DND-41 (cell line): ENCODE measurements at regions not wholly inside any gene's neighbourhood (a gene's known extent, or its start where the extent isn't known, plus 50 kb on each side); places are given as distances from the start of the nearest gene placed in this dataset.

Source experiments
- EZH2 ChIP-seq: IDR thresholded peaks from 3 replicates; pipeline ENCODE4 v1.6.1; 2012; ENCODE audit warnings: borderline replicate concordance, low read depth, mild to moderate bottlenecking, moderate library complexity, low read length, inconsistent platforms; ENCODE audit not compliant: severe bottlenecking
- TF ChIP-seq, protein P1 (sequence below): IDR thresholded peaks from 2 replicates; pipeline ENCODE4 v1.5.1; 2012; ENCODE audit warnings: borderline replicate concordance, low read length, moderate library complexity, mild to moderate bottlenecking; ENCODE audit not compliant: poor library complexity, severe bottlenecking; ENCODE audit errors: extremely low read depth

DNA sequence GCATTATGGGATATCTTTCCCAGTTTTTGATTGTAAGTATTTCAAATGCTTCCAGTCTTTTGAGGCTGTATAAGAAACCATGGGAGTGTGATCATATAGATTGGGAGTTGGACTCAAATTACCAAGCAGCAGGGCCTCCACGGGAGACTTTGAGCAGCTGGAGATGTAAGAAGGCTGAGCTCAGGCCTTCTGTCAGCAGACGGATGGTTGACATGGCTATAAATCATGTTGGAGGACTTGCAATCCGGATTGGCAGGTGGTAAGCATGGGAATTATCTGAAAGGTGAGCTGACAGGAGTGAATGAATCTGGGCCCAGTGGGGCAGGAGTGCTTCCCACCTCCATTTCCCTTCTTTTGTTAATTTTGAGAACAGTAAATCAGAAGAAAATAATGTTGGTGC lies 83.2 kb upstream of the PPM1J start:
- TF ChIP-seq, protein P1, sequence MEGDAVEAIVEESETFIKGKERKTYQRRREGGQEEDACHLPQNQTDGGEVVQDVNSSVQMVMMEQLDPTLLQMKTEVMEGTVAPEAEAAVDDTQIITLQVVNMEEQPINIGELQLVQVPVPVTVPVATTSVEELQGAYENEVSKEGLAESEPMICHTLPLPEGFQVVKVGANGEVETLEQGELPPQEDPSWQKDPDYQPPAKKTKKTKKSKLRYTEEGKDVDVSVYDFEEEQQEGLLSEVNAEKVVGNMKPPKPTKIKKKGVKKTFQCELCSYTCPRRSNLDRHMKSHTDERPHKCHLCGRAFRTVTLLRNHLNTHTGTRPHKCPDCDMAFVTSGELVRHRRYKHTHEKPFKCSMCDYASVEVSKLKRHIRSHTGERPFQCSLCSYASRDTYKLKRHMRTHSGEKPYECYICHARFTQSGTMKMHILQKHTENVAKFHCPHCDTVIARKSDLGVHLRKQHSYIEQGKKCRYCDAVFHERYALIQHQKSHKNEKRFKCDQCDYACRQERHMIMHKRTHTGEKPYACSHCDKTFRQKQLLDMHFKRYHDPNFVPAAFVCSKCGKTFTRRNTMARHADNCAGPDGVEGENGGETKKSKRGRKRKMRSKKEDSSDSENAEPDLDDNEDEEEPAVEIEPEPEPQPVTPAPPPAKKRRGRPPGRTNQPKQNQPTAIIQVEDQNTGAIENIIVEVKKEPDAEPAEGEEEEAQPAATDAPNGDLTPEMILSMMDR, result no peak
- TF ChIP-seq EZH2, result no peak
